ENCODE measurements at regions not wholly inside any gene's neighbourhood (a gene's known extent, or its start where the extent isn't known, plus 50 kb on each side); places are given as distances from the start of the nearest gene placed in this dataset.
"Not testable (repeated sequence)": the region's sequence is repeated elsewhere in the genome, so short reads cannot be mapped to it uniquely, and the experiment has no call there.

DNA sequence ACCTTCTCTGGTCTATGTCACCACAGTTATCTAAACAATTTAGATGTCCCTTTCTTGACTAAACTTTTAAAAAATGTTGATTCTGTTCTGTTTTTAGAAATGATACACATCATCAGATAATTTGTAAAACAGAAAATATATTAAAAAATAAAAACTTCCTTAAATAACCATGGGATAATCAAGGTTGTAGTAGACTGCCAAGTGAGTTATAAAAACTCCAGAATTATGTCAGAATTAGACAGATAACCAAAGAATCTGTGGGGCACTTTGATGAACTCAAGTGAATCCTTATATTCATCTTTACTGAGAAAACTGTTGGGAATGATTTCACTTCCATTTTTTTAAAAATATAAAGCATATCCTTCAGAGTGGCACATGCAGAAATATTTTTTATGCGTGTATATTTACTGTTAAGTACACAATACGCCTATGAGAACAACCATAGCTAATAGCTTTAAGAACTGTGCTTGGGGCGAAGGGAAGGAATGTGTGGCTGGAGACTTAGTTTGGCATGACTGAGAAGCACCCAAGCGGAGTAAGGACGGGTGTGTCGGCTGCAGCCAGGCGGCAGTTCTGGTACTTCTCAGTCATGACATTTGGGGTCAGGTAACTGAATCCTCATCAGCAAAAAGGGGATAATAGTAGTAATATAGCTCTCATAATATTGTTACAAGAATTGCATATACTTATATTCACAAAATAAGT lies 604.7 kb upstream of the CITED2 start:
- no peak for DNase-seq (ENCODE audit: low read depth in 2 of 2)

DNA sequence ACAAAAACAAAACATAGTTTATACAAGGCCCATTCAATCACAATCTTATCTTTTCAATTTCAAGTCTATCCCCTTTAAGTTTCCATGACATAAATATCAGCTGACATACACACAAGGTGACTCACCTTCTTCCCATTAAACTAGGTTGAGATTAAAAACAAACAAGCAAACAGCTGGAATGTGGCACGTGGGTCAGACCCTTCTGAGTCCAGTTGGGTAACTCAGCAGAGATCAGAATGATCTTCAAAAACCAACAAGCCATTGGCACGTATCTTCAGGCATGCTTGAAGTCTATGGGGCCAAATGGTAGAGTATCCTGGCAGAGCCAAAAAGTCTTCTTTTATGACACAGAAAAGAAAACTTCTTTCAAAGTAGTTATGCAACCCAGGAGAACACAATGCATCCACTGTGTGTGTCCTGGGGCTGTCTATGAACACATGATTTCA lies 603.5 kb upstream of the CITED2 start:
- no peak for DNase-seq (ENCODE audit: low read depth in 2 of 2)

DNA sequence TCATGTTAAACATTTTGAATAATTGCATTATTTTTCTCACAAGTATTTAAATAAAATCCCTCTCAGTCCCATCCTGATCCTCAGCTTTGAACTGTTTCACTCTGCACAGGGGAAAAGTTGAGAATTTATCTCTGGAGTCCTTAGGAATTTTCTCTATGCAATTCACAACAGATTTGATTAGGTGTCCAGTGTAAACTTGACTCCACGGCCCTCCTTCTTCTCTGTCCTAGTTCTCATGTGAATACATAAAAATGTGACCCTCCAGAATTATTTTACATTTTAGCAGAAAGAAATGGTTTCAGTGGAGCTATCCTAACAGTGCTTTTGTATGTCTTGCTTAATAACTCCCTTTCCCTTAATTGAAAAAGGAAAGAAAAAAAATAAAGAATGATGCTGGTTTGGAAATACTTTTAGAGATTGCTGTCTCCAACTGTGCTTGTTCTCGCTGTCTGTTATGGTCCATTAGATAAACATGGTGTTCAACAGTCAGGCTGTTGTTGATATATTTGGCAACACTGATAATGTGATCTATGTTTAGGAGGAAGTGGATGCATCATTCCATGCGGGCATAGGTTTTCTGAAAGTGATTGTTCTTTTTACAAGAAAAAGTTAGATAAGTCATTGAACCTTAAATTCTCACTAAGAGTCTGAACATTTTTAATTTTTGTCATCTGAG lies 599.4 kb upstream of the CITED2 start:
- DNase-seq (ENCODE audit: low read depth in 2 of 2) = no peak

DNA sequence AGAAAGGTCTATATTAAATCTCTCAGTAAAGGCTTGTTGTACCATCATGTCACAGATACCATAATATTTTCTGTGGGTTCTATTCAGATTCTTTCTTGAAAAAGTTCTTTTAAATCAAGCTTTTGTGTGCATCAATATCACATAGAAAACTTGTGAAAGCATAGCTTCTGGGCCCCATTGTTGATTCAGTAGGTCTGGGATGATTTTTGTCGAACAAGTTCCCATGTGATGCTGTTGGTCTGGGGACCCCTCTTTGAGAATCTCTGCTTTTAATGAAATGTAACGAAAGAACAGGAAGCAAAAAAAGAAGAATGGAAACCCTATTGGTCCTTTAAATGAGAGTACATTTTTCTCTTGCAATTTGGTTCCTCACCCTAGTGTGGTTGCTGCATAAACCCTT lies 597.7 kb upstream of the CITED2 start:
- DNase-seq (ENCODE audit: low read depth in 2 of 2) = no peak

DNA sequence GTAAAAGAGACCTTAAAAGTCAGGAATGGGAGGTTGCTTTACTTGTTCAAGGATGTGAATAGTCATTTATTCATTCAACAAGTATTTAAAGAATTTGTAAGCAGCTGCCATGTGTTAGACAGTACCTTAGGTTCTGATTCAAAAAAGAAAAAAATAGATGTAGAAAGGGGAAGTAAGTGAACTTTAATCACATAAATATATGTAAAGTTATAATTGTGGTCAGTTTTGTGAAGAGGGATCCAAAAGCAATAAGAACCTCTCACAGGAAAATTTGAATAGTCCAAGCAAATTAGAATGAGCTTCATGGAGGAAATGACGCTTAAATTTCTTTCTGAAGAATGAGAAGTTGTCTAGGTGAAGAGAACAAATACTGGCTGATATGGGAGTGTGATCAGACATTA lies 596.1 kb upstream of the CITED2 start:
- no peak for DNase-seq (ENCODE audit: low read depth in 2 of 2)

DNA sequence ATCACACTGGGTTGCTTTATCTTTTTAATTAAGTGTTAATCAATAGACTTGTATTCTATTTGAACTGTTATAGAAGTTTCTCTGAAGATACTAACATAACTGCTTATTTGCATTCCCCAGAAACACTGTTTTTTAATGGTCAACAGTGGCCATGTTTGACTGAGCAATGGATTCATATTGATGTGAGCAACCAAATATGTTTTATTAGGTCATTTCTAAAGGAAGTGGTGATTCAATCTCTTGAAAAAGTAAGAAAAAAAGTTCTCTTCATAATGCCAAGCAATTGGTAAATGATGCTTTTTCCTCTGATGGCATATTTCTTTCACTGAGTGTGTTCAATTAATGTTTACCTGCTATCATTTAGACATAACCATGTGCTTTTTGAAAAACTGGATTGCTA lies 593.0 kb upstream of the CITED2 start:
- no peak for DNase-seq (ENCODE audit: low read depth in 2 of 2)

DNA sequence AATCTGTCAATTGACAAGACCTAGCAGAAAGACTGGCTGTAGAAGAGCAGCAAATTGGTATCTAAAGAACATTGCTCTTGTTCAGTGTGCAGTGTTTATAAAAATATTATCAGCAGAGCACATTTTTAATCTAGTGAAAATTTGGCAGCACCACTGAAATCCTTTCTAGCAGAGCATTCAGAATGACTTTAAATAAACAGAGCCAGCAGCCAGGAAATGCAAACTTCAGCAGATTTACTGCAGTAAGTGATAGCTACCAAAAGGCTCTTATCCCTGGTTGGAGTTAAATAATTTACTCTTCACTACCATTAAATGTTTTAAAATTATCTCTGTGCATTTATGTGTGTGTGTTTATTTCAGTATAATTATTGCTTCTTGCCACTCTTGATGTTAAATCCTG lies 590.9 kb upstream of the CITED2 start:
- no peak for DNase-seq (ENCODE audit: low read depth in 2 of 2)

DNA sequence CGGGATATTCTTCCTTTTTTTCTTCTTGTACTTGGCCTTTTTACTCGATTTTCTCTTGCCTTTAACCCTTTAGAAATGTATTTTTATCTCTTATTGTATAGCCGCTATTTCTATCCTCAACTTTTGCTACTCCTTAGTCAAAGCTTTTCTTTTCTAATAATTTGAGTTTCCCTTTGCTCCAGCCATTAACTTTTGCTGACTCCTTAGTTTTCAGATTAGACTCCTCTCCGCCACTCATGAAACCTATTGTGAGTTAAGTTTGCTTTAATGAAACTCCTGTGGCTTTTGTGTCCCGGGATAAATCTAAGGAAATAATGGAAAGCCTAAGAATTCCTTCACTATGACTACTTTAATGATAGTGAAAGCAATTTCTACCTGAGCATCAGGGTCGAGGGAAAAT lies 590.3 kb upstream of the CITED2 start:
- DNase-seq (ENCODE audit: low read depth in 2 of 2) = no peak

DNA sequence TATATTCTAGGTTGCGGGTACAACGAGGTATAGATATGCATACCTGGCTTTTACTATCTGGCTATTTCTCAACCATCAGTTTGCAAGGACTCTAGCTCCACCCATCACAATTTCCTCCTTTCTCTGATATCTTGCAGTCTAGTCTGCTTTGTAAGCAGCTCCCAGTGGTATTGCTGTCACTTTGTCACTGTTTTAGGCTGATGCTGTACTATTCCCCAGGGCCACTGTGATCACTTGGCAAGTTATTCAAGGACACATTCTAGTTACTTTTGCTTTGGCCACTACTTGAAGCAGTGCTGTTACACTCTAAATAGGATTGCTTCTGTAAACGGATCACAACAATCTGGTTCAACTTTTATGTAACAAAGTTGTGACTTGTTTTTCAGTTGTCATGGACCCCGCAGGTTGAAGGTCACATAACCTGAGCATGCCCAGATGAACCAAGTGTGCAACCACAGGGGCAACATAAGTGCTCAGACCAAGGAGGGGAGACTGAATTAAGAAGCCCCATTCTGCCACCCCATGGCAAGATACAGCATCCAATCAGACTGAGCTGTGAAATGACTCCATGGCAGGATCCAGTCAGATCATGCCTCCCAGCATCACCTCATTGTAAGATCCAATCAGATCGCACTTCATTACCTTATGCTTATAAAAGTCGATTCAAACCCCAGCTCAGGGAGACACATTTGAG lies 588.4 kb upstream of the CITED2 start:
- DNase-seq (ENCODE audit: low read depth in 2 of 2) = no peak

DNA sequence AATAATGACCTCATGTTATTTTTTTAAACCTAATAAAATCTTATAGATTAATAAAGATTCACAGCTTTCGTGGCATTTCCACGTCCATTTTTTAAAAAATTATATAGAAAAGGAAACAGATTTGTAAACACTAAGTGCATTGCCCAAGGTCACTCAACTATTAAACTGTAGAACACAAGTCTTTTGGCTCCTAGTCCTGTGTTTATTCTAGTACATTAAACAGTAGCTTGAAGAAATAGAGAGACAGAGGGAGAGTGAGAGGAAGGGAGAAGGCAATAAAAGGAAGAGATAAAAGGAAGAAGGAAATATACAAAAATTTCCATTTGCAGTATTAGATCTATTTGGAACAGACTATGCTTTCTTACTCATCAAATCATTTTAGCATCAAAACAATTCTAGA lies 586.7 kb upstream of the CITED2 start:
- DNase-seq (ENCODE audit: low read depth in 2 of 2) = no peak

DNA sequence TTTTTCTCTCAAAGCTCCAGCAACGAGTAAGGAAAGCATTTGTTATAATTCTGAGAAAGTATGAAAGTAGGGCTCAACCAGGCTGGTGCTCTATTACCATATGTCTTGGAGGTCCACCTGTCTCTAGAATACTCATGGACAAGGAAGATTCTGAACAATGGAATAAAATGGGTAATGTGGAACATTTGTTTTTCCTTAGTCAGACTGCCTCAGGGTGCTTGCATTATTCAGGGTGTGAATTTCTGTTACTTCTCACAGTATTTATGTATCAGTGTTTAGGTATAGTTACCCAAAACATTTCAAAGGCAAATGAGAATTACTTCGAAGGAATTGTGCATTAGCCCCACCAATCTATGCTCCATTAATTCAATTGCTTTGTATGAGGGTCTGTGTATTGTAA lies 586.2 kb upstream of the CITED2 start:
- DNase-seq (ENCODE audit: low read depth in 2 of 2) = no peak

DNA sequence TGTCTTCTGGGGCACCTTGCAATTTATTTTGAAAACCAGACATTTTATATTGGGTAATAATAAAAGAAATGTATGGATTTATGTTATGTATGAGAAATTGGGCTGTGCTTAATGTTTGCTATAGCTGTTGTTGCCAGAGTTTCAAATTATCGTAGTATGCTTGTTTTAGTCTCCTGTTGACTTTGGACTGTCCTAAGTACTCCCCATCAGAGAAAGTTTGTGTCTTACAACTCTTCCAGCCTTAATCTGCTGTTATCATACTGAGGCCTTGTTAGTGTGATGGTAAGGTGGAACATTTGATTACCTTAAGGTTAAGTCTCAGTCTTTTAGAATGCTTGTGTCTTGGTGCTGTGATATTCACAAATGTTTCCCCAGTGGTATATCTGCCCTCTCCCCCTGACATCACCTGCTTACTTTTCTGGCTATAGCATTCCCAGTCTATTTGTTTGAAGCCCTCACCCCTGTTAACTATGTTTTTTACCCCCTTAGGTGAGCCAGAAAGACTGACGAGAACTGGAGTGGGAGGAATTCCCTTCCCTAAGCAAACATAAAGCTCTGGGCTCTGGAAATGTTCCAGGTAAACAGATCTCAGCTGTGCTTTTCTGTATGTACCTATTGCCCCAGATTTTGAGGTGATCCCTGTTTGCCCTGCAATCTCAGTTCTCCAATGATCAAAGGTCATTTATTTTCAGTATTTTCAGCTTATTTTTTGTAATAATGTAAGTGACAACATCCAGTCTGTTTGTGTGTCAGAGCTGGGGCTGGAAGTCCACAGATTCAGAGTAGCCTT lies 581.1 kb upstream of the CITED2 start:
- DNase-seq (ENCODE audit: low read depth in 2 of 2) = no peak

DNA sequence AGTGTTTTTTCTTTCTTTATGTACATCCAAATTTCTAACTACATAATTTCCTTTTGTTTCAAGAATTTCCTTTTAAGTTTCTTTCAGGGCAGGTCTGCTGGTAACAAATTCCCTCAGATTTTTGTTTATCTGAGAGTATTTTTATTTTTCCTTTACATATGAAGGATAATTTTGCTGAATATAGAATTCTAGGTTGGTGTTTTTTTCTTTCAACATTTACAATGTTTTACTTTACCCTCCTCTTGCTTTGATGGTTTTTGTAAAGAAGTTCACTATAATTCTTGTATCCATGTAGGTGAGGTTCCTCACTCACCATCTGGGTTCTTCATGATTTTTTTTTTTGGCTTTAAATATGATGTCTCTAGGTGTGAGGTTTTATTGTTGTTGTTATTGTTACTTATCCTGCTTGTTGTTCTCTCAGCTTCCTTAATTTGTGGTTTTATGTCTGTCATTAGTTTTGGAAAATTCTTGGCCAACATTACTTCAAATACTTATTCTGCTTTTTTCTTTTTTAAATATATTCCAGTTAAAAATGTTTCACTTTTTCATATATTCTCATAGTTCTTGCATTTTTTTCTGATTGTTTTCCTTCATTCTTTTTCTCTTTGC lies 580.1 kb upstream of the CITED2 start:
- no peak for DNase-seq (ENCODE audit: low read depth in 2 of 2)

DNA sequence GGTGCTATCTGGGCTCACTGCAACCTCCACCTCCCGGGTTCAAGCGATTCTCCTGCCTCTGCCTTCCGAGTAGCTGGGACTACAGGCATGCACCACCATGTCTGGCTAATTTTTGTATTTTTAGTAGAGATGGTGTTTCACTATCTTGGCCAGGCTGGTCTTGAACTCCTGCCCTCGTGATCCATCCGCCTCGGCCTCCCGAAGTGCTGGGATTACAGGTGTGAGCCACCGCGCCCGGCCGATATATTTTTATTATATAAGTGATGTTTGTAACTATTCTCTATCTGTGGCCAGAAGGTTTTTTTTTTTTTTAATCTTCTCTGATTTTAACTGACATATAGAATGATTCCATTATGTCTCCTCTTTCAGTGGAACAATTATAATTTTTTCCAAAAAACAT lies 579.3 kb upstream of the CITED2 start:
- not testable (repeated sequence) for DNase-seq (ENCODE audit: low read depth in 2 of 2)

DNA sequence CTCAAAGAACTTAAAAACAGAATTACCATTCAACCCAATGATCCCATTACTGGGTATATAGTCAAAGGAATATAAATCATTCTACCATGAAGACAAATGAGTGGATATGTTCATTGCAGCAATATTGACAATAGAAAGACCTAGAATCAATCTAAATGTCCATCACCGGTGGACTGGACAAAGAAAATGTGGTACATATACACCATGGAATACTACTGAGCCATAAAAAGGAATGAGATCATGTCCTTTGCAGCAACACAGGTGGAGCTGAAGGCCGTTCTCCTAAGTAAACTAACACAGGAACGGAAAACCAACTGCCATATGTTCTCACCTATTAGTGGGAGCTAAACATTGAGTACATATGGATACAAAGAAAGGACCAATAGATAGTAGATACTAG lies 576.7 kb upstream of the CITED2 start:
- DNase-seq (ENCODE audit: low read depth in 2 of 2) = no peak

DNA sequence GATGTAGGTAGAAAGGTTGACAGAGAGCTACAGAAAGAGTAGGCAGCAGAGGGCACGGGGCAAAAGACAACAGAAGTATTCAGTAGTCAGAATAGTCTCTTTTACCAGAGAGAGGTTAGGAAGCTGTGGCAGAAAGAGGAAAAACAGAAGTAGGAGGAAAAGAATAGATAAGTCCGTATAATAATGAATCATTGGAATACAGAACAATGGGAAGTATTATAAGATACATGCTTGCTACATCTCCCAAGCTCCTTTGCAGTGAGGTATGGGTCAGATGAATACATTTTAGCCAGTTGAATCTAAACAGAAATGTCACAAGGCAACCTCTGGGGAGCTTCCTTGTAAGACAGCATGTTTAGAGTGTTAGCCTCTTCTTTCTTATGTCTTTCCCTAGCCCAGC lies 570.5 kb upstream of the CITED2 start:
- DNase-seq (ENCODE audit: low read depth in 2 of 2) = no peak

DNA sequence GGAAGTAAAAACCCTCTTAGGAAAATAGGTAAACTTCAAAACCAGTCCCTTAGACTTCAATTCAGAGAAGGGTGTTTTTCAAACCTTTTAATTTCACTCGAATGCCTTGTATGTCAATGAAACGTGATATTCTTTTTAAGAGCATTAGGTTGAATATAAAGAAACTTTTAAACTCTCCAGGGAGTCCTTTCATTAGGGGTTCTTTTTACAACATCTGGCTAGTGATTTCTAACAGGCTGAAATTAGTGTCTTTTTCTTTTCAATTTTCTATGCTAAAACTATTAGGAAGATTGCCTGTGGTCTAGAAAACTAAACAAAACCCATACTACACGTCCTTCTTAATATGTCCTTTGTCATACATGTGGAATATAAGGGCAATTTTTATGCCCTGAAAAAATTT lies 569.7 kb upstream of the CITED2 start:
- DNase-seq (ENCODE audit: low read depth in 2 of 2) = no peak

DNA sequence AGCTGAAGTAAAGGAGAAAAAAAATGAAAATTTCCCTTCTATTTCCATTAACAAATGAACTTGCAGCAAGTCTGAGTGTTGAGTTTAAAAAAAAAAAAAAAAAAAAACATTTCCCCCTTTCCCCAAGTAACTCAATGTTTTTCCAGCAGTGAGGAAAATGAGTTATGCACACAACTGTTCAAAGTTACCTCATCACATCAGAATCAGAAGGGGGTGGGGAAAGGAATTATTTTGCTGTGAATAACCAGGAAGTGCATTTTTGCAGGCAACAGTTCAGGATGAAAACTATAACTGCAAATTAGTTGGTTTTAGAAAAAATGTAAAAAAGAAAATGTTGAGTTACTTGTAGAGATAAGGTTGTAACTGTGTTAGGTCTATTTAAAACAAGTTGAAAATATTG lies 568.9 kb upstream of the CITED2 start:
- no peak for DNase-seq (ENCODE audit: low read depth in 2 of 2)

DNA sequence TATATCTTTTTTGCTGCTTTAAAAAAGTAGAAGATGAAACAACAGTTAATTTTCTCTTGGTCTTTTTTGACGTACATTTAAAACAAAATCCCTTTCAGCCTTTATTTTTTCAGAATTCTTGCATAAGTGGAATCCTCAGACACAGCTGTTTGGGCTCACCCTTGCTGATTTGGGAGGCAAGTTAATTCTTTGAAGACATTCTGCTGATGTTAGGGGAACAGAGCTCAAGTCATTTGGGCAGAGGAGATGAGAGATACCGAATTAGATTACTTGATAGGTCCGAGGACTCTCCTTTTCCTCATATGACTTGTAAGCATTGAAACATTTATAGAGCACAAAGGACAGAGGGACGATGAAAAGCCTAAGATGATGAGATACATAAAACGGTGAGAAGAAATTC lies 567.9 kb upstream of the CITED2 start:
- no peak for DNase-seq (ENCODE audit: low read depth in 2 of 2)

DNA sequence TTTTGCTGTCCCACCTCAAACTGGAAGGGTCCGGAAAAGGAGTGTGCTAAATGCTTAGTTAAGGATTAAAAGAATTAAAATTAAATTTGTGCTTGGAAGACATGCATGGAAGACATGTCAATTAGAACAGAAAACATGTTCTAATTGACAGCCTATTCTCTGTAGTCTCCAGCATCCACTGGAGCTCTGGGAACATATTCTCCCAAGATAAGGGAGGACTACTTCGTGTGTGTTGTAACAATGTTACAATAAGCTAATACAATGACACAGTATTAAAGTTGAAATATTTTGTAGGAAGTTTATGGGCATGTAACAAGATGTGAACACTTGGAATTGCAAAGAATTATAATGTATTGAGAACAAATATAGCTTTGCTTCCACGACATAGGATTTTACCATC lies 567.4 kb upstream of the CITED2 start:
- no peak for DNase-seq (ENCODE audit: low read depth in 2 of 2)

DNA sequence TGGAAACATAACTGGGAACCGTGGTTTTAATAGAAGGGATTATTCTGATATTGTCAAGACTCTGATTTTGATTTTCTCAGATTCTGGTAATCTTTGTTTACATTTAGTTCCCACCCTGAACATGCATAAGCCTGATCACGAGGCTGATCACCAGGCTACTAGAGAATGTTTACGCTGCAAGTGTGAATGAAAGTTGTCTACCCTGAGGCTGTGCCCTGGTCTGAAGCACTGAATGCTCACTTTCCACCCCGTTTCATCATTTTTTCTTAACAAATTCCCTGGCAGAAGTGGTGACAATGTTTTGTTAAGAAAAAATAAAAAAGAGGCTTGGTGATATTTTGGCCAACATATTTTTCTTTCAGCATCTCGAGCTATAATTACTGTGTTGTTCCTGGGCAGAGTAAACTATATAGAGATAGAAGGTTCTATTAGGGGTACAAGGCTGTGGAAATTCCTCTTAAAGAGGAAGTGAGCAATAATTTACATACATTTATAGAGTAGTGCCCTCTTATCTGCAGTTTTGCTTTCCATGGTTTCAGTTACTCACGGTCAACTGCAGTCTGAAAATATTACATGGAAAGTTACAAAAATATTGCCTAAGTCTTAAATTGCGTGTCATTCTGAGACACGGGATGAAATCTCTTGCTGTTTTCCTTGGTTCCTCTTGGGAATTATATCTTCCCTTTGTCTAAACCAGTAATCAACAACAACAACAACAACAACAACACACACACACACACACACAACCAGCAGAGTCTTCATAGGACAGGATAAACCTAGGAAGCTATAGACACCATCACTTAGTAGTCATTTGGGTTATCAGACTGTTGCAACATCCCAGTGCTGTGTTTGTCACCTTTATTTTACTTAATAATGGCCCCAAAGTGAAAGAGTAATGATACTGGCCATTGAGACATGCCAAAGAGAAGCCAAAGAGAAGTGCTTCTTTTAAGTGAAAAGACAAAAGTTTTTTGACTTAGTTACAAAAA lies 566.6 kb upstream of the CITED2 start:
- no peak for DNase-seq (ENCODE audit: low read depth in 2 of 2)
